Progenitor cell of endocrine pancreas (in vitro differentiated cells): ENCODE measurements at regions not wholly inside any gene's neighbourhood (a gene's known extent, or its start where the extent isn't known, plus 50 kb on each side); places are given as distances from the start of the nearest gene placed in this dataset.

Experiments
- DNase-seq: peaks from one replicate; pipeline ENCODE4 v3.0.0; 2021; ENCODE audit warnings: low spot score; ENCODE audit not compliant: unreplicated experiment
- H3K27ac Mint-ChIP-seq: 2 replicates; pipeline ENCODE4 v1.8.0; 2021; ENCODE audit warnings: mild to moderate bottlenecking, moderate library complexity, mixed read lengths
- H3K27me3 Mint-ChIP-seq: 2 replicates; pipeline ENCODE4 v1.8.0; 2021; ENCODE audit warnings: mixed read lengths
- H3K36me3 Mint-ChIP-seq: 2 replicates; pipeline ENCODE4 v1.8.0; 2022; ENCODE audit warnings: mixed read lengths; ENCODE audit not compliant: insufficient read depth
- H3K4me1 Mint-ChIP-seq: 2 replicates; pipeline ENCODE4 v1.8.0; 2021; ENCODE audit warnings: low read depth, mixed read lengths
- H3K4me3 Mint-ChIP-seq: 2 replicates; pipeline ENCODE4 v1.8.0; 2021; ENCODE audit warnings: low read depth, mild to moderate bottlenecking, moderate library complexity, mixed read lengths
- H3K9me3 Mint-ChIP-seq: 2 replicates; pipeline ENCODE4 v1.8.0; 2021; ENCODE audit warnings: low read depth, mixed read lengths
- CTCF ChIP-seq: fragments of 200-600 bp; sonication (generic); IDR thresholded peaks from one replicate; pipeline ENCODE4 v1.5.0; 2021; ENCODE audit warnings: antibody characterized with exemption, mild to moderate bottlenecking; ENCODE audit not compliant: unreplicated experiment

DNA sequence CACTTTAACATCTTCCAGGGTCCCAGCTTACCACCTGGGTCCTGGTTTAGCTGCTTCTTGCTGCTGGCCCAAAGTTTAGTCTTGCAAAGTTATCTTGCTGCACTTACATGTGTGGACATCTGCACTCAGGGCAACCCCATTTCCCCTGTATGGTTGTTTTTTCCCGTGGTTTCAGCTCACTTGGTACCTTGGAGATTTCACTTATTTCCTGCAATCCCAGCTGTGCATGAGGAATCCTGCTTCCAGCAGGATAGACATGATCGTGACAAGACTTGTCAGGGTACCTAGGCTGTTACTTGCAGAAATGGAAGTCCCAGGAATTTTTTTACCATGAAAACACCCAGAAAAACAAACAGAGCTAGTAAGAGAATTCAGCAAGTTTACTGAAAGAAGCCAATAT lies 95.9 kb upstream of the LEP start:
- H3K4me1 Mint-ChIP-seq, result no peaks in the 10 kb centered on the region
- H3K9me3 Mint-ChIP-seq, result peaks cover 4% of the 10 kb centered on the region
- no peak overlapping the region for H3K27ac Mint-ChIP-seq
- H3K4me3 Mint-ChIP-seq, result no peak overlapping the region
- H3K27me3 Mint-ChIP-seq, result peaks cover 58% of the 10 kb centered on the region
- H3K36me3 Mint-ChIP-seq, result no peaks in the 10 kb centered on the region
- no peak for DNase-seq
- TF ChIP-seq CTCF, result no peak

DNA sequence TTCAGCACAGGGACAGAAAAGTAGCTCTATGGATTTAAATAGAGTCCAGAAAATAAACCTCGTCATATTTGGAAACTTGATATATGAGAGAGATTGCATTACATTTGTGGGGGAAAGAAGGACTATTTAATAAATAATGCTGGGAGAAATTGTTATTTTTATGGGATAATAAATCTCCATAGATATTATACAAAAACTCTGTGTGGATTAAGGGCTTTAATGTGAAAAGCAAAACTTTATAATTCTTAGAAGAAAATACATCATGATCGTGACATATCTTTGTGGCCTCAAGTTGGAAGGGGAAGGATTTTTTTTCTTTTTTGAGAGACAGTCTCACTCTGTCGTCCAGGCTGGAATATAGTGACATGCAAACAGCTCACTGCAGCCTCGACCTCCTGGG lies 95.0 kb upstream of the LEP start:
- Mint-ChIP-seq H3K4me3 (no peak overlapping the region), H3K27me3 (peaks cover 61% of the 10 kb centered on the region), H3K27ac (no peak overlapping the region), H3K9me3 (peaks cover 4% of the 10 kb centered on the region), H3K4me1 (no peaks in the 10 kb centered on the region), H3K36me3 (no peaks in the 10 kb centered on the region)
- no peak for TF ChIP-seq CTCF
- no peak for DNase-seq

DNA sequence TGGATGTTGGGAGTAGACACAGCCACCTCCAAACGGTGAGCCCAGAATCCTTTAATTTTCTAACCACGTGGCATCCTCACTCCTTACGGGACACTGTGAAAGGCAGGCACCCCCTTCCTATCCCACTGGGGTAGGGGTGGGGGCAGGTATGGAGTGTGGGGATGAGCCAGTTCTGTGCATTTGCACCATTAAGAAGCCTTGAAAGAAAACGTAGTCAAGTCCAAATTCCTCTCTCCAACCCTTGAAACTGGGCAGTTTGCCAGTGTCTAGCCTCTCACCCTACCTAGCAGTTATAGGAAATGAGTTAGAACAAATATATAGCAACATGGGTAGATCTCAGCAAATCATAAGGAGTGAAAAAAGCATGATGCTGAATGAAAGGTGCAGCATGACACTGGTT lies 92.4 kb upstream of the LEP start:
- DNase-seq, result no peak
- Mint-ChIP-seq H3K4me3 (no peak overlapping the region), H3K9me3 (no peaks in the 10 kb centered on the region), H3K4me1 (no peaks in the 10 kb centered on the region), H3K36me3 (no peaks in the 10 kb centered on the region), H3K27me3 (peaks cover 57% of the 10 kb centered on the region), H3K27ac (no peak overlapping the region)
- TF ChIP-seq CTCF, result no peak

- peaks cover 67% of the 10 kb centered on the region for H3K27me3 Mint-ChIP-seq
- no peak for TF ChIP-seq CTCF
Measured at GRCh38 chr7:128150223-128150865, 90.7 kb upstream of the LEP start.

GRCh38 chr7:128151635-128152034 lies 89.4 kb upstream of the LEP start:
- peaks cover 66% of the 10 kb centered on the region for H3K27me3 Mint-ChIP-seq
- H3K36me3 Mint-ChIP-seq, result no peaks in the 10 kb centered on the region
- TF ChIP-seq CTCF, result no peak
- no peak overlapping the region for H3K4me3 Mint-ChIP-seq
- no peak overlapping the region for H3K27ac Mint-ChIP-seq
- DNase-seq, result no peak
- H3K9me3 Mint-ChIP-seq, result no peaks in the 10 kb centered on the region
- no peaks in the 10 kb centered on the region for H3K4me1 Mint-ChIP-seq

More at GRCh38 chr7:128150223-128150865, 90.7 kb upstream of the LEP start:
- Mint-ChIP-seq H3K36me3 (no peaks in the 10 kb centered on the region), H3K9me3 (no peaks in the 10 kb centered on the region), H3K27ac (no peak overlapping the region), H3K4me3 (no peak overlapping the region), H3K4me1 (no peaks in the 10 kb centered on the region)
- no peak for DNase-seq
